ENCODE measurements at regions not wholly inside any gene's neighbourhood (a gene's known extent, or its start where the extent isn't known, plus 50 kb on each side); places are given as distances from the start of the nearest gene placed in this dataset.
"Not testable (repeated sequence)": the region's sequence is repeated elsewhere in the genome, so short reads cannot be mapped to it uniquely, and the experiment has no call there.

DNA sequence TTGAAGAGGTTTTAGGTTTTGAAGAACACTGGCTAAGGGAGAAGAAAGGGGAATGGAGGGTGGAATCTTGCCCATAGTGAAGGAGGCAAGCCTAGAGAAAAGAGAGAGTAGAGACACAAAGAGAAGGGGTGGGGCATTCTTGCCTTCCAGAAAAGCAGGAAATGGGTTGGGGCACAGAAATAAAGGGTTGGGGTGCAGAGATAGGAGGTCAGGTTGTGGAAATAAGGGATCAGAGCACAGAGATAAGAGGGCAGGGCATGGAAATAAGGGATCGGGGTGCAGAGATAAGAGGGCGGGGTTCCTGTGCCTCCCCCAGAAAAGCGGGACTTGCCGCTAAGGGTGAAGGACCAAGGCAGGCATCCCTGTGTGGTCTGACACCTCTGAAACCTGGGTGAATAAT, 69.9 kb downstream of the ALG1L2 start:
- H3K27ac Mint-ChIP-seq; ATAC-seq; DNase-seq; H3K36me3 Mint-ChIP-seq (ENCODE audit: low read depth); H3K9me3 Mint-ChIP-seq; H3K27me3 Mint-ChIP-seq; H3K4me1 Mint-ChIP-seq; H3K4me3 Mint-ChIP-seq: not testable (repeated sequence)

DNA sequence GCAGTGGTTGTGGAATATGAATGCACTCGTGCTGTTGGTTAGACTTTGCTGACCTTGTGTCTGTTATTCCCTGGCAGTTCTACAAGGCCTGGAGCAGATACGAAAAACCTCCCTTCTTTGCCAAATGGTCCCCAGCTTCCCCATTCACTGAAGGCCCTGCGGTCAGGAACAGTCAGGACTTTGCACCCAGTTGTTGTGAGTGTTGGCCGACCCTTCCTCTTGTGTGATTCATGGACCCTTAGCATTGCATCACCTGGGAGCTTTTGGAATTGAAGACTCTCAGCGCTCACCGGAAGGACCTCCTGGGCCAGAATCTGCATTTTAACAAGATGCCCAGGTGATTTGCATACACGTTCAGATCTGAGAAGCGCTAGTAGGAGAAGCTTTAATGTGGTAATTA, 71.6 kb downstream of the ALG1L2 start:
- not testable (repeated sequence) for DNase-seq; H3K27ac Mint-ChIP-seq; H3K36me3 Mint-ChIP-seq (ENCODE audit: low read depth); H3K27me3 Mint-ChIP-seq; H3K9me3 Mint-ChIP-seq; ATAC-seq; H3K4me1 Mint-ChIP-seq; H3K4me3 Mint-ChIP-seq

DNA sequence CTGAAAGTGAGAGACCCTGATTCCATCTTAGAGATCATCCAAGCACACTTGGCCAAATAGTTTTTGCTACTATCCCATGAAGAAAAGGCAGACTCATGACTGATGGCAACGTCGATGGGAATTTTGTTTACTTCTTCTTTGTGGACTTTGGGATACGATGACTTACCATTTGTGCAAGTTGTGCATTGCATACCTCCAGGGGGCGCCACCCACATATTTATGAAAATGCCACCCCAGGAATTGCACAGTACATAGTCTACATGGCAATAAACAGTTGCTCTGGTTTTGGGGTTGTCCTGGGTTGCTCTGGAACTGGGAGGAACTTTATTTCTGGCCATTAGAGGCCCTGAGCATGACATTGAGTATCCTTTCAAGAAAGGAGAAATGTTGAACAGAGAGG, 73.8 kb downstream of the ALG1L2 start:
- H3K4me3 Mint-ChIP-seq; H3K4me1 Mint-ChIP-seq; H3K9me3 Mint-ChIP-seq; H3K27ac Mint-ChIP-seq; DNase-seq; H3K27me3 Mint-ChIP-seq; ATAC-seq; H3K36me3 Mint-ChIP-seq (ENCODE audit: low read depth): not testable (repeated sequence)

DNA sequence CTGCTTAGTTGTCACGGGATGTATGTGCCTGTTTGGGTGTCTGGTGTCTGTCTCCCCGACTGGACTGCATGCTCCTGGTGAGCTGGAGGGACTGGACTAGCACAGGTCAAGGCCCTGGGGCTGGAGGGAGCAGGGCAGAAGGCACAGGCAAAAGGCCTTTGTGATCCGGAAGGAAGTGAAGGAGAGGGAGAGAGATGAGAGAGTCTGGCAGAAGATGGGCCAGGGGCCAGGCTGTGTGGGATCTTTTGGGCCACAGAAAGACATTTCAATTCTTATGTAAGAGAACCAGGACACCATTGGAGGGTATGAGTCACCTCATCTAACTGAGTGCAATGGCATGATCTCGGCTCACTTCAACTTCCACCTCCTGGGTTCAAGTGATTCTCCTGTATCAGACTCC, 85.2 kb downstream of the ALG1L2 start:
- not testable (repeated sequence) for H3K27me3 Mint-ChIP-seq; ATAC-seq; H3K4me3 Mint-ChIP-seq; H3K4me1 Mint-ChIP-seq; H3K9me3 Mint-ChIP-seq; H3K36me3 Mint-ChIP-seq (ENCODE audit: low read depth); H3K27ac Mint-ChIP-seq; DNase-seq

DNA sequence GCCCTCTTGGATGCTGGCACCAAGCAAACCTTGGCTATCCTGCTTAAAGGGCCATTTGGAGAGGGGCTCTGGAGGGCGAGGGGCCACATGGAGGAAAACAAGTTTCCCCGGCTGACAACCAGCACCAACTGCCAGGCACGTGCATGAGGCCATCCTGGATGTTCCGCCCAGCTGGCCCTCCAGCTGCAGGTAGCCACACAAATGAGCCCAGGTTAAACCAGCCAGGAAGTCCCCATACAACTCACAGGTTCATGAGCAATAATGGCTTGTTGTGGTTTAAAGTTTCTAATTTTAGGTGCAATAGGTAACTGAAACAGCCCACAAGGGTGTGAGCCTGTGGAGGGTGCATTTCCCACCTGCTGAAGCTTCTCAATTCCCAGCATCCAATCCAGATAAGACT, 93.6 kb downstream of the ALG1L2 start:
- not testable (repeated sequence) for H3K36me3 Mint-ChIP-seq (ENCODE audit: low read depth); H3K27ac Mint-ChIP-seq; ATAC-seq; DNase-seq; H3K9me3 Mint-ChIP-seq; H3K4me3 Mint-ChIP-seq; H3K27me3 Mint-ChIP-seq
- peaks cover 22% of the 10 kb centered on the region for H3K4me1 Mint-ChIP-seq

DNA sequence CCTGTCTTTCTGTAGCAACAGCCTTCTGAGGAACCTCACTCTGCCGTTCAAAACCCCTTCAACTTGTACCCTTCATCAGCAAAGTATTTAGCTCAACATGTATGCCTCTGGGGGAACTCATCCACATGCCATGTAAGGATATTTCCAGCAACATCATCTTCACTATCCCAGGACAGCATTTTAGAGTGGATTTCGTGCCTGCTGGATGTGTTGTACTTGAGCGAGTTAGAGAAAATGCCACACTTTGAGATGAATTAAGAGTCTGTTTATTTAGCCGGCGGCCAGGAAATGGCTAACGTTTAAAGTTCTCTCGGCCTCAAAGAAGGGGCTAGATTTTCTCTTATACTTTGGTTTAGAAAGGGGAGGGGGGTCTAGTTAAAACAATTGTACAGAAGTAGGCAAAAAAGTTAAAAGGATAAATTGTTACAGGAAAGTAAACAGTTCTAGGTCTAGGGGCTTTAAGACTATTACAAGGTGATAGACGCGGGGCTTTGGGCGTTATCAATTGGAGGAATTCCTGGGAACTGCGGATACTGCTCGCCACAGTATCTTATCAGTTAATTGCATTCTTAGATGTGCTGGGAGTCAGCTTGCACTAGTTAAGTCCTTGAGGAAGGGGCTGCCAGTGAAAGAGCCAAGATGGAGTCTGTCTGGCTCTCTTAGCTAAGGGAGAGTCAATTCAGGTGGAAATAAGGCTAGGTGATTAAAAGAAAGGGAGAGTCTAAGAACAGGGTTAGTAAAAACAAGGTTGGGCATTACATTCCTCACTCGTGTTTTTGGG, 95.0 kb downstream of the ALG1L2 start:
- not testable (repeated sequence) for ATAC-seq; H3K27ac Mint-ChIP-seq; H3K27me3 Mint-ChIP-seq; H3K9me3 Mint-ChIP-seq; H3K4me3 Mint-ChIP-seq; H3K36me3 Mint-ChIP-seq (ENCODE audit: low read depth); DNase-seq
- peaks cover 22% of the 10 kb centered on the region for H3K4me1 Mint-ChIP-seq

DNA sequence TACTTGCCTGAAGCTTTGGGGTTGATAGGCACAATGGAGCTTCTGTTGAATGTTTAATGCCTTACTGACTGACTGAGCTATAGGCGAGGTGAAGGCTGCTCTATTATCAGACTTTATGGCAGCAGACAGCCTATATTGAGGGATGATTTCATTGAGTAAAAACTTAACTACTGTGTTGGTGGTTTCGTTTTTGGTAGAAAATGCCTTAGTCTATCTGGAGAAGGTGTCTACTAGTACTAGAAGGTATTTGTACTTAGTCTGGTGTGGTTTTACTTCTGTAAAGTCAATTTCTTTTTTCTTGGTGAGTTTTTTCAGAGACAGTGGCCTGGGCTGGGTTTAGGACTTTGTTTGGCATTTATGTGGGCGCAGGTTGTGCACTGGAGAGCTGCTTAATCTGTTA, 97.2 kb downstream of the ALG1L2 start:
- H3K36me3 Mint-ChIP-seq (ENCODE audit: low read depth); ATAC-seq; H3K27me3 Mint-ChIP-seq; H3K9me3 Mint-ChIP-seq; DNase-seq: not testable (repeated sequence)
- Mint-ChIP-seq H3K27ac (peak overlapping the region; percentile 75), H3K4me3 (peak overlapping the region; percentile 77), H3K4me1 (peaks cover 20% of the 10 kb centered on the region)

DNA sequence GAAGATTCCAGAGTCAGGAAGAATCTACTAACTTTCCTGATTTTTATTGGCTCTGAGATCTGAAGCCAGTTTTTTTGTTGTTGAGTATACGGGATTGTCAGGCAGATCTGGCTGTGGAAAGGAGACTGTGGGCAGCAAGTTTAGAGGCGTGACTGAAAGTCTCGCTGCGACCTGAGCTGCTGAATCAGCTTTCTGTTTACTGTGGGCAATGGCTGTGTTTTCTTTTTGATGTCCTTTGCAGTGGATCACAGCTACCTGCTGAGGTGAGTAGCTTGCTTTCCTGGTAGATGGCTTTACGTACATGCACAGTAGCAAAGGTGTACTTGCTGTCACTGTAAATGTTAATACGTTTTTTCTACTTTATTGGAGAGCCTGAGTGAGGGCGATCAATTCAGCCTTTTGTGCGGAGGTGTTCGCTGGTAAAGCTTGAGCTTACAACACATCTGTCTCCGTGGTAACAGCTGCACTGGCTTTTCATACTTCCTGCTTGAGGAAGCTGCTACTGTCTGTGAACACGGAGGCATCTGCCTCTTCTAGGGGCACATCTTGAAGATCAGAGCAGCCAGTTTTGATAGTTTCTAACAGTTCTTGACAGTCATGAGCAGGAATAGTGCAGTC, 97.8 kb downstream of the ALG1L2 start:
- peak; percentile 16 for DNase-seq
- peaks cover 20% of the 10 kb centered on the region for H3K4me1 Mint-ChIP-seq
- not testable (repeated sequence) for ATAC-seq; H3K36me3 Mint-ChIP-seq (ENCODE audit: low read depth); H3K9me3 Mint-ChIP-seq; H3K27me3 Mint-ChIP-seq
- H3K27ac Mint-ChIP-seq: peak overlapping the region; percentile 75
- H3K4me3 Mint-ChIP-seq: peak overlapping the region; percentile 77

DNA sequence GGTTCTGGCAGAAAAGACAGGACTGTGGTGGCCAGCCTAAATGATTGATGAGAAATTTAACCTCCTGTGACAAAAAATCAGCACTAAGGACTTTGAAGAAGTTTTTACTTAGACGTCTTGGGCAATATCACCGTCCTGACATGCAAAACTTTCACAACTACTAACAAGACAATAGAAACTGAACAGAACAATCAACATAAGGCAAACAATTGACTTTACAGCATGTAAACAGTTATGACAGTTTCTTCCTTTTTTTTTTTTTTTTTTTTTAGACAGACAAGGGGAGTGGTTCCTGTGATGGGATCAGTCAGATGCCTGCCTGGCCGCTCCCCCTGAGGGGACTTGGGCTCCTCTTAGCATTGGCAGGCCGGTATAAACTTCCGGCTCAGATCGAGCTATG, 100.8 kb downstream of the ALG1L2 start:
- H3K9me3 Mint-ChIP-seq; H3K4me3 Mint-ChIP-seq; H3K27me3 Mint-ChIP-seq; H3K27ac Mint-ChIP-seq; ATAC-seq; H3K36me3 Mint-ChIP-seq (ENCODE audit: low read depth); DNase-seq: not testable (repeated sequence)
- H3K4me1 Mint-ChIP-seq: peaks cover 20% of the 10 kb centered on the region

DNA sequence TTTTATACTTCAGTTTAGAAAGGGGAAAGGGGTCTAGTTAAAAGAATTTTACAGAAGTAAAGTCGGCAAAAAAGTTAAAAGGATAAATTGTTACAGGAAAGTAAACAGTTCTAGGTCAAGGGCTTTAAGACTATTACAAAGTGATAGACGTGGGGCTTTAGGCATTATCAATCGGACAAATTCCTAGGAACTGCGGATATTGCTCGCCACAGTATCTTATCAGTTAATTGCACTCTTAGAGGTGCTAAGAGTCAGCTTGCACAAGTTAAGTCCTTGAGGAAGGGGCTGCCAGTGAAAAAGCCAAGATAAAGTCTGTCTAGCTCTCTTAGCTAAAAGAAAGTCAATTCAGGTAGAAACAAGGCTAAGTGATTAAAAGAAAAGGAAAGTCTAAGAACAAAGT, 102.1 kb downstream of the ALG1L2 start:
- H3K36me3 Mint-ChIP-seq (ENCODE audit: low read depth); H3K9me3 Mint-ChIP-seq; H3K27me3 Mint-ChIP-seq; H3K27ac Mint-ChIP-seq; DNase-seq; ATAC-seq; H3K4me3 Mint-ChIP-seq: not testable (repeated sequence)
- peaks cover 15% of the 10 kb centered on the region for H3K4me1 Mint-ChIP-seq

DNA sequence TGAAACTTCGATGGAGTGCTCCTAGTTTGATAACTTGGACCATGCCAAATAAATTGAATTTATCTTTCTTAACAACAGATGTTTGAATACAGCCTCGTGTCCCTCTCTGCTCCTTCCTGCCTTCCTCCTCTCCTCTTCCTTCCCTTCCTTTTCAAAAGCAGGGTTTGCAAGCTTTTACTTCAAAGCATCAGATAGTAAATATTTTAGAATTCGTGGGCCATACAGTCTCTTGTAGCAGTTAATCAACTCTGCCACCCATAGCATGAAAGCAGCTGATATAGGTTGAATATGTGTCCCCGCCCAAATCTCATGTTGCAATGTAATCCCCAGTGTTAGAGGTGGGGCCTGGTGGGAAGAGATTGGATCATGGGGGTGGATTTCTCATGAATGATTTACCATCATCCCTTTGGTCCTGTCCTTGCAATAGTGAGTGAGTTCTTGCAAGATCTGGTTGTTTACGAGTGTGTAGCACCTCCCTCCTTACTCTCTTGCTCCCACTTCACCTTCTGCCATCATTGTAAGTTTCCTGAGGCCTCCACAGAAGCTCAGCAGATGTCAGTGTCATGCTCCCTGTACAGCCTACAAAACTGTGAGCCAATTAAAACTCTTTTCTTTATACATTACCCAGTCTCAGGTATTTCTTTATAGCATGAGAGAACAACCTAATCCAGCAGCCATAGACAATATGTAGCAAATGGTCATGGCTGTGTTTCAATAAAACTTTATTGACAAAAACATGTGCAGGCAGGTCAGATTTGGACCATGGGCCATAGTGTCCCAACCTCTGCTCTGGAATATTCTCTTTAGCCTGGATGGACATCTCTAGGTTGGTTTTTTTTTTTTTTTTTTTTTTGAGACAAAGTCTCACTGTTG, 102.8 kb downstream of the ALG1L2 start:
- H3K27me3 Mint-ChIP-seq; ATAC-seq; H3K4me3 Mint-ChIP-seq; DNase-seq; H3K36me3 Mint-ChIP-seq (ENCODE audit: low read depth); H3K4me1 Mint-ChIP-seq; H3K27ac Mint-ChIP-seq; H3K9me3 Mint-ChIP-seq: not testable (repeated sequence)

DNA sequence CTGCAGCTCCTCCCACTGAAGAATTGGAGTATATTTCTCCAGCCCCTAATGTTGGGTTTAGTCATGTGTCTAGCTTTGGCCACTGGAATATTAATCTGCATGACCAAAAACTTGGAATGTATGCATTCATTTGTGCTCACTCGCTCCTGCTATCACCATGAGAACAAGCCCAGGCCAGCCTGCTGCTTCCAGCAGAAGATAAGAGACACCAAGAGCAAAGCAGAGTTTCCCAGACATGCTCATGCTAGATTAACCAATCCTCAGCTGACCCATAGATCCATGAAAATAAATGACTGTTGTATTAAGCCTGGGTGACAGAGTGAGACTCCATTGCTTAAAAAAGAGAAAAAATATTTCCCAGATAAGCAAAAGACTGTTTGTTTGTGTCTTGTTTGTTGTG, 119.6 kb downstream of the ALG1L2 start:
- H3K27ac Mint-ChIP-seq: not testable (repeated sequence)

DNA sequence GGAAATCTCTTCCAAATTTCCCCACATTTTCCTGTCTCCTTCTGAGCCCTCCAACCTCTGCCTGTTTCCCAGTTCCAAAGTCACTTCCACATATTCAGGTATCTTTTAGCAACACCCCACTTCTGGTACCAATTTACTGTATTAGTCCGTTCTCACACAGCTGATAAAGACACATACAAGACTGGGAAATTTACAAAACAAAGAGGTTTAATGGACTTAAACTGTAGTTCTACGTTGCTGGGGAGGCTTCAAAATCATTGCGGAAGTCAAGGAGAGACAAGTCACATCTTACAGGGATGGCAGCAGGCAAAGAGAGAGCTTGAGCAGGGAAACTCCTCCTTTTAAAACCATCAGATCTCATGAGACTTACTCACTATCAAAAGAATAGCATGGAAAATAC, 122.0 kb downstream of the ALG1L2 start:
- DNase-seq; H3K27me3 Mint-ChIP-seq; H3K4me3 Mint-ChIP-seq; H3K36me3 Mint-ChIP-seq (ENCODE audit: low read depth); ATAC-seq; H3K27ac Mint-ChIP-seq; H3K4me1 Mint-ChIP-seq: not testable (repeated sequence)
- H3K9me3 Mint-ChIP-seq: peaks cover 16% of the 10 kb centered on the region

More for the DNA sequence above, 119.6 kb downstream of the ALG1L2 start:
- H3K4me1 Mint-ChIP-seq; ATAC-seq; DNase-seq; H3K27me3 Mint-ChIP-seq; H3K36me3 Mint-ChIP-seq (ENCODE audit: low read depth); H3K4me3 Mint-ChIP-seq: not testable (repeated sequence)
- peaks cover 16% of the 10 kb centered on the region for H3K9me3 Mint-ChIP-seq

DNA sequence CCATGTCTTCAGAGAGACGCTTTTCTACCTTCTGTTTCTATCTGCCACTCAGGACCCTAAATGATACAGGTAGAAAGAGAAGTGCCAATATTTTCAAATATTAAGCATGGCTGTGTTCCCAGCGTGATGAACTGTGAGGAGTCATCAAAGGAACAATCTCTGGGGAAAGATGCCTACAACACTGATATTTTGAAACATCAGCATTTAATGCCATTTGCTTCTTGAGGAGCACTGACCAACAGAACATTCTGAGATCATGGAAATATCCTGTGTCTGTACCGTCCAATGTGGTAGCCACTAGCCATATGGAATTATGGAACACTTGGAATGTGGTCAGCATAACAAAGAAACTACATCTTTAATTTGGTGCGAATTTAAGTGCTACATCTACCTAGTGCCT, 117.9 kb upstream of the COL6A5 start:
- H3K4me3 Mint-ChIP-seq: no peak overlapping the region
- no peaks in the 10 kb centered on the region for H3K27me3 Mint-ChIP-seq
- no peaks in the 10 kb centered on the region for H3K9me3 Mint-ChIP-seq
- ATAC-seq (no peak), DNase-seq (no peak)
- H3K4me1 Mint-ChIP-seq: no peaks in the 10 kb centered on the region
- H3K36me3 Mint-ChIP-seq (ENCODE audit: low read depth): no peaks in the 10 kb centered on the region
- no peak overlapping the region for H3K27ac Mint-ChIP-seq
